ENCODE measurements at regions not wholly inside any gene's neighbourhood (a gene's known extent, or its start where the extent isn't known, plus 50 kb on each side); places are given as distances from the start of the nearest gene placed in this dataset.

- peak overlapping the region in 1 of 4 donors; percentile 20 for H3K27ac ChIP-seq
- in situ Hi-C loops (cut with MboI; ENCODE audit: low sequenced_read_pairs in 4 of 4): loop anchor here in 1 of 4 donors (10.0 kb wide), 1 partner anchor 461 kb away; no protein-coding TSS in a partner anchor
- intact Hi-C loops (cut with DNase I; ENCODE audit: low total_unique reads): loop anchor here (10.0 kb wide), 1 partner anchor 249 kb away; the partner anchor contains the start of gene TGFBR1
Measured at GRCh38 chr9:99354104-99354503, 132.0 kb downstream of the SEC61B start.

GRCh38 chr9:99356512-99356971, 134.5 kb downstream of the SEC61B start:
- TF ChIP-seq CTCF (IDR thresholded peaks at IDR 0.05 in 4 of 5, conservative IDR thresholded peaks at IDR 0.05 in 1 of 5): peak in 2 of 5 experiments; percentile 12 to 25
- peak; percentile 68 to 70 for TF ChIP-seq POLR2A (IDR thresholded peaks at IDR 0.05)
- Histone ChIP-seq H3K27ac (peak overlapping the region; percentile 83 to 99 (median 96)), H3K27me3 (no peaks in the 10 kb centered on the region), H3K9me3 (no peaks in the 10 kb centered on the region), H3K36me3 (no peaks in the 10 kb centered on the region), H3K4me1 (peaks cover 46 to 51% of the 10 kb centered on the region in 2 donors), H3K4me3 (peak overlapping the region in 1 of 4 donors; percentile 3)
- intact Hi-C loops (cut with DNase I; ENCODE audit: low total_unique reads): loop anchor here (1.0 to 10.0 kb wide), 5 partner anchors 13 to 1221 kb away; partner anchors contain the start of genes CAVIN4, SEC61B, STX17 and TGFBR1
- DNase-seq (peak; percentile 94 to 98), ATAC-seq (peak; percentile 58 to 60)
- in situ Hi-C loops (cut with MboI; ENCODE audit: low sequenced_read_pairs in 4 of 4): loop anchor here in 2 of 4 donors (5.0 to 10.0 kb wide), 3 partner anchors 94 to 458 kb away; no protein-coding TSS in a partner anchor

More at GRCh38 chr9:99354104-99354503, 132.0 kb downstream of the SEC61B start:
- ATAC-seq: no peak
- Histone ChIP-seq H3K9me3 (no peaks in the 10 kb centered on the region), H3K36me3 (no peaks in the 10 kb centered on the region), H3K27me3 (no peaks in the 10 kb centered on the region), H3K4me1 (peaks cover 33% of the 10 kb centered on the region in 2 donors), H3K4me3 (no peak overlapping the region)
- TF ChIP-seq CTCF (IDR thresholded peaks at IDR 0.05 in 4 of 5, conservative IDR thresholded peaks at IDR 0.05 in 1 of 5) (no peak), POLR2A (IDR thresholded peaks at IDR 0.05) (no peak)
- DNase-seq: no peak

GRCh38 chr9:99357575-99357974, 135.5 kb downstream of the SEC61B start:
- H3K4me1 ChIP-seq: peaks cover 43 to 51% of the 10 kb centered on the region in 2 donors
- peak overlapping the region; percentile 83 to 99 (median 96) for H3K27ac ChIP-seq
- no peaks in the 10 kb centered on the region for H3K36me3 ChIP-seq
- in situ Hi-C loops (cut with MboI; ENCODE audit: low sequenced_read_pairs in 4 of 4): loop anchor here in 2 of 4 donors (5.0 to 10.0 kb wide), 3 partner anchors 95 to 457 kb away; no protein-coding TSS in a partner anchor
- DNase-seq (peak; percentile 92 to 97), ATAC-seq (peak; percentile 56 to 68)
- TF ChIP-seq CTCF (IDR thresholded peaks at IDR 0.05 in 4 of 5, conservative IDR thresholded peaks at IDR 0.05 in 1 of 5) (no peak), POLR2A (IDR thresholded peaks at IDR 0.05) (peak; percentile 58 to 69)
- no peak overlapping the region for H3K4me3 ChIP-seq
- no peaks in the 10 kb centered on the region for H3K27me3 ChIP-seq
- H3K9me3 ChIP-seq: no peaks in the 10 kb centered on the region
- intact Hi-C loops (cut with DNase I; ENCODE audit: low total_unique reads): loop anchor here (1.0 to 10.0 kb wide), 5 partner anchors 135 to 1220 kb away; partner anchors contain the start of genes CAVIN4, NR4A3, SEC61B and STX17

GRCh38 chr9:99358668-99359067, 136.6 kb downstream of the SEC61B start:
- no peaks in the 10 kb centered on the region for H3K36me3 ChIP-seq
- TF ChIP-seq CTCF (IDR thresholded peaks at IDR 0.05 in 4 of 5, conservative IDR thresholded peaks at IDR 0.05 in 1 of 5): no peak
- peak; percentile 53 to 83 for TF ChIP-seq POLR2A (IDR thresholded peaks at IDR 0.05)
- H3K4me1 ChIP-seq: peaks cover 43 to 49% of the 10 kb centered on the region in 2 donors
- no peaks in the 10 kb centered on the region for H3K9me3 ChIP-seq
- DNase-seq (peak; percentile 82 to 95), ATAC-seq (peak; percentile 53 to 59)
- intact Hi-C loops (cut with DNase I; ENCODE audit: low total_unique reads) (loop anchor here (1.0 to 10.0 kb wide), 5 partner anchors 8 to 1219 kb away; partner anchors contain the start of genes CAVIN4, STX17 and TGFBR1), in situ Hi-C loops (cut with MboI; ENCODE audit: low sequenced_read_pairs in 4 of 4) (loop anchor here in 2 of 4 donors (5.0 to 10.0 kb wide), 3 partner anchors 96 to 456 kb away; no protein-coding TSS in a partner anchor)
- peak overlapping the region; percentile 83 to 99 (median 96) for H3K27ac ChIP-seq
- H3K27me3 ChIP-seq: no peaks in the 10 kb centered on the region
- H3K4me3 ChIP-seq: peak overlapping the region in 3 of 4 donors; percentile 8 to 22 (median 14)
